ENCODE measurements at regions not wholly inside any gene's neighbourhood (a gene's known extent, or its start where the extent isn't known, plus 50 kb on each side); places are given as distances from the start of the nearest gene placed in this dataset.

DNA sequence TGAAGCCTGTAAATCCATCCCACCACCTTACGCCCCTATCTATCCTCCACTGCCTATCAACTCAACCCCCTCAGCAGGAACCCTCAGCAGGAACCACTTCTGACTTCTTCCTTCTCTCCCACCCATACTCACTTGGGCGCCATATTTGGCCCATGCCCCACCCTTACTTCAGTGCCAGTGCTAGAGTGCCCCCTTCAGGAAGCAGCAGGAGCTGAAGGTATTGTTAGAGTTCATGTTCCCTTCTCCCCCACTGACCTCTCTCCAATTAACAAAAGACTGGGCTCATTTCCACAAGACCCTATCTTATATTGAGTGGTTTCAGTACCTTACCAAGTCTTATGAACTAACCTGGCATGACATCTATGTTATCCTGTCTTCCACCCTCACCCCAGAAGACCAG lies 363.1 kb upstream of the SLIT2 start:
- TF ChIP-seq POLR2AphosphoS5 (IDR thresholded peaks at IDR 0.05; ENCODE audit: insufficient read depth, low read depth, low read length), result no peak
- TF ChIP-seq POLR2A (IDR thresholded peaks at IDR 0.05; ENCODE audit: low read depth, low read length), result no peak
- no peak for TF ChIP-seq EZH2 (IDR thresholded peaks at IDR 0.05; ENCODE audit: borderline replicate concordance, low read depth, low read length, severe bottlenecking)
- TF ChIP-seq GATA2 (IDR thresholded peaks at IDR 0.05; ENCODE audit: insufficient read depth, insufficient read length, low read depth, low read length), result no peak
- H3K27ac ChIP-seq (ENCODE audit: insufficient read depth, low read depth, low read length), result no peak overlapping the region
- no peak overlapping the region for H3K9ac ChIP-seq (replicated peaks; ENCODE audit: extremely low read depth, insufficient read depth, low read length)
- CTCF ChIA-PET, result no interaction called here
- DNase-seq (ENCODE audit: low read depth, low spot score) (no peak), FAIRE-seq (no peak)
- H4K20me1 ChIP-seq (replicated peaks; ENCODE audit: control insufficient read depth, extremely low read depth, insufficient read depth, low read length), result no peaks in the 10 kb centered on the region
- H3K36me3 ChIP-seq (ENCODE audit: control insufficient read depth in 2 of 2, extremely low read depth in 1 of 2, insufficient read depth in 2 of 2, low read length in 2 of 2), result no peaks in the 10 kb centered on the region
- H3K9me3 ChIP-seq (replicated peaks; ENCODE audit: control insufficient read depth, insufficient read depth, low read length), result no peaks in the 10 kb centered on the region
- H3K27me3 ChIP-seq (ENCODE audit: control insufficient read depth in 2 of 2, insufficient read depth in 2 of 2, low read length in 2 of 2), result no peaks in the 10 kb centered on the region
- dilution Hi-C loops (cut with MboI; ENCODE audit: extremely low pct_ligation_motif_present, low sequenced_read_pairs) (no loop called here), intact Hi-C loops (cut with micrococcal nuclease) (no loop called here)
- no peak overlapping the region for H2AFZ ChIP-seq (ENCODE audit: low read depth, low read length)
- no peaks in the 10 kb centered on the region for H3K79me2 ChIP-seq (ENCODE audit: control insufficient read depth, insufficient read depth, low read length)
- POLR2A ChIA-PET, result no interaction called here
- no TSS peak for BruUV-seq (replicated peaks)
- no peaks in the 10 kb centered on the region for H3K9me1 ChIP-seq (replicated peaks; ENCODE audit: control insufficient read depth, extremely low read depth, insufficient read depth, low read length)
- H3K4me3 ChIP-seq (replicated peaks in 1 of 3; ENCODE audit: insufficient read depth in 1 of 3, low read depth in 1 of 3, low read length in 3 of 3), result no peak overlapping the region
- H3K4me1 ChIP-seq (ENCODE audit: control insufficient read depth, extremely low read depth, insufficient read depth, low read length), result no peaks in the 10 kb centered on the region
- no peak overlapping the region for H3K4me2 ChIP-seq (ENCODE audit: insufficient read depth, low read length)

DNA sequence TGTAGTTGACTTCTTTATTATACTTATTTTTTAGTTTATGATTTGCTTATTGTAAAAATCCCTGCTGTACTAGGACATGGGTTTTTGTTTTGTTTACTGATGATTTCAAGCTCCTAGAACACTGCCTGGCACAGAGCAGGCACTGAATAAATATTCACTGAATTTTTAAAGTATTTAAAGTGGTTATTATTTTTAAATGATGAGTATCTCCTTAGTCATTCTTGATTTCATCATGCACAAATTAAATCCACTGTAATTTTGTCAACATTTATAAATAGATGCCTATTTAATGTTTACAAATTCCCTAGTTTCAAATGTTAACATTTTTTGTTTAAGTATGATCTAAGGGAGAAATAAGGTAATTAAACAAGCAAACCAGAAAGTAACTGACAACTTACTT lies 367.9 kb upstream of the SLIT2 start:
- Histone ChIP-seq H3K4me2 (ENCODE audit: insufficient read depth, low read length) (no peak overlapping the region), H3K36me3 (ENCODE audit: control insufficient read depth in 2 of 2, extremely low read depth in 1 of 2, insufficient read depth in 2 of 2, low read length in 2 of 2) (no peaks in the 10 kb centered on the region), H3K9me3 (replicated peaks; ENCODE audit: control insufficient read depth, insufficient read depth, low read length) (no peaks in the 10 kb centered on the region), H3K27ac (ENCODE audit: insufficient read depth, low read depth, low read length) (no peak overlapping the region), H2AFZ (ENCODE audit: low read depth, low read length) (no peak overlapping the region), H3K79me2 (ENCODE audit: control insufficient read depth, insufficient read depth, low read length) (no peaks in the 10 kb centered on the region), H3K4me1 (ENCODE audit: control insufficient read depth, extremely low read depth, insufficient read depth, low read length) (no peaks in the 10 kb centered on the region), H4K20me1 (replicated peaks; ENCODE audit: control insufficient read depth, extremely low read depth, insufficient read depth, low read length) (no peaks in the 10 kb centered on the region), H3K4me3 (replicated peaks in 1 of 3; ENCODE audit: insufficient read depth in 1 of 3, low read depth in 1 of 3, low read length in 3 of 3) (no peak overlapping the region), H3K9me1 (replicated peaks; ENCODE audit: control insufficient read depth, extremely low read depth, insufficient read depth, low read length) (no peaks in the 10 kb centered on the region), H3K27me3 (ENCODE audit: control insufficient read depth in 2 of 2, insufficient read depth in 2 of 2, low read length in 2 of 2) (no peaks in the 10 kb centered on the region), H3K9ac (replicated peaks; ENCODE audit: extremely low read depth, insufficient read depth, low read length) (no peak overlapping the region)
- no peak for DNase-seq (ENCODE audit: low read depth, low spot score)
- dilution Hi-C loops (cut with MboI; ENCODE audit: extremely low pct_ligation_motif_present, low sequenced_read_pairs), result no loop called here
- intact Hi-C loops (cut with micrococcal nuclease), result no loop called here
- FAIRE-seq, result no peak
- POLR2A ChIA-PET, result no interaction called here
- CTCF ChIA-PET, result interaction anchor here (1.2 kb wide), 1 partner anchor 11 kb away, joined by 3 read pairs; no protein-coding TSS in a partner anchor
- no TSS peak for BruUV-seq (replicated peaks)
- TF ChIP-seq JUN (IDR thresholded peaks at IDR 0.05; ENCODE audit: borderline replicate concordance, insufficient read depth, insufficient read length, low read depth) (no peak), FOS (IDR thresholded peaks at IDR 0.05; ENCODE audit: borderline replicate concordance, insufficient read depth, low read length) (peak; percentile 13)
- TF ChIP-seq, protein P1, sequence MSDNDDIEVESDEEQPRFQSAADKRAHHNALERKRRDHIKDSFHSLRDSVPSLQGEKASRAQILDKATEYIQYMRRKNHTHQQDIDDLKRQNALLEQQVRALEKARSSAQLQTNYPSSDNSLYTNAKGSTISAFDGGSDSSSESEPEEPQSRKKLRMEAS (IDR thresholded peaks at IDR 0.05; ENCODE audit: insufficient read depth, insufficient read length), result no peak

Data from endothelial cell of umbilical vein (primary cell).